ENCODE measurements at regions not wholly inside any gene's neighbourhood (a gene's known extent, or its start where the extent isn't known, plus 50 kb on each side); places are given as distances from the start of the nearest gene placed in this dataset.
"Not testable (repeated sequence)": the region's sequence is repeated elsewhere in the genome, so short reads cannot be mapped to it uniquely, and the experiment has no call there.

DNA sequence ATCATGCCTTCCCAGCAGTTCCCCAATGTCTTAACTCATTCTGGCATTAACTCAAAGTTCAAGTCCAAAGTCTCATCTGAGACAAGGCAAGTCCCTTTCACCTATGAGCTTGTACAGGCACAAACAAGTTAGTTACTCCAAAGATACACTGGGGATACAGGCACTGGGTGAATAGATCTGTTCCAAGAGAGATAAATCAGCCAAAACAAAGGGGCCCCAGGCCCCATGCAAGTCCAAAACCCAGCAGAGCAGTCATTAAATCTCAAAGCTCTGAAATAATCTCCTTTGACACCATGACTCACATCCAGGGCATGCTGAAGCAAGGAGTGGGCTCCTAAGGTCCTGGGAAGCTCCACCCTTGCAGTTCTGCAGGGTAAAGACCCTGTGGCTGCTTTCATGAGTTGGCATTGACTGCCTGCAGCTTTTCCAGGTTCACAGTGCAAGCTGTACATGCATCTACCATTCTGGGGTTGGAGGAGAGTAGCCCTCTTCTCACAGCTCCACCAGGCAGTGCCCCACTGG lies 332.2 kb upstream of the KIF2B start:
- no peak for DNase-seq (ENCODE audit: low spot score)

GRCh38 chr17:53483704-53484103 lies 339.0 kb upstream of the KIF2B start:
- no peak for DNase-seq (ENCODE audit: low spot score)

- DNase-seq (ENCODE audit: low spot score): no peak
These were observed 347.7 kb upstream of the KIF2B start for GRCh38 chr17:53475002-53475401.

DNA sequence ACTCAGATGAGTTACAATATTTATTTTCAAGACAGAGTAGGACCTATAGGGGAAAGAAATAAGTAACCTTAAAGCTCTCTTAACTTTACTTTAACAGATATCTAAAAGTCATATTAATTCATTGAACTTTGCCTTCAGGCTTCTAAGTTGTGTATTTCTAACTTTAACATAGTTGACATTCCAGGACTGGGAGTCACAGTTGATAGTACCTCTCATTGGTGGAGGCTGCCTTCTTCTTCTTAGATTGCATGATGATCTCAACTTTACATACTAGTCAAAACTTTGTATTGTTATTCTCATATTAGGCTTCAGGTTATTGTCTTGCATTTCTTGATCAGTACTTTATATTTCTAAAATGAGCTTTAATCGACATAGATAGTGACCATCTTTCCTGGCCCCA lies 350.1 kb upstream of the KIF2B start:
- DNase-seq (ENCODE audit: low spot score): no peak

GRCh38 chr17:53471514-53471913 lies 351.2 kb upstream of the KIF2B start:
- DNase-seq (ENCODE audit: low spot score): no peak

DNA sequence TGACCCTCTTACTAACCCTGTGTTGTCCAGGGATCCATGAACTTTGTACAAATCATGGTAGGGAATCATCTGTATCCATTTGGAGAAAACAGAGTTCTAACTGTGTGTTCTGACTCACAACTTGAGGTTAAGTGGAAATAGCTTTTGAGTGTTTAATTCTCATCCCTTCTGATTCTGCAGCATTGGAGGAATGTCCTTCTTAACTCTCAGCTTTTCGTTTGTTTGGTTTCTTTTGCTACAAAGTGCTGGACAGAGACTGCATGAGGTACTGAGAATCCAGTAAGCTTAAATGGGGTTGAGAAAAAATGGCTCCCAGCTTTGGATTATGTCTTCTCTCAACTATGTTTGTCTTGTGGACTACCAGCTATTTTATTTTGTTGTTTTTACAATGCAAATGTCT lies 352.1 kb upstream of the KIF2B start:
- DNase-seq (ENCODE audit: low spot score): no peak

DNA sequence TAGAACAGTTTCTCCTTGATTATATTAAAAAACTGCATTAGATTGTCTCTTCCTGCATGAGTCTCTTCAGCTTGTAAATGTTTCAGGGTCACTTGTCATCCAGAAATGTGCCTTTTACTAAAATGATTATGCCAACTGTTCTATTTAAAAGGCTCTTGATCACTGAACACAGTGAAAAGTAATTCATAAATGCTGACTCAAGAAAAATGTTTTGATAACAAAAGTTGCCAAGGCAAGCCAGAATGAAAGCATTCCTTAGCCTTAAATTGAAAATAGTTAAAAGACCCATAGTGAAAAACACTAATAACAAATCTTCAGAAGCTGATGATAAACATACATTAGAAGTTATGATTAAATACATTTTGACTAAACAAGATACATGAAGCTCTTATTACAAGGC lies 356.0 kb upstream of the KIF2B start:
- DNase-seq (ENCODE audit: low spot score): no peak

- not testable (repeated sequence) for DNase-seq (ENCODE audit: low spot score)
These were observed 358.3 kb upstream of the KIF2B start for GRCh38 chr17:53464396-53464795.

DNA sequence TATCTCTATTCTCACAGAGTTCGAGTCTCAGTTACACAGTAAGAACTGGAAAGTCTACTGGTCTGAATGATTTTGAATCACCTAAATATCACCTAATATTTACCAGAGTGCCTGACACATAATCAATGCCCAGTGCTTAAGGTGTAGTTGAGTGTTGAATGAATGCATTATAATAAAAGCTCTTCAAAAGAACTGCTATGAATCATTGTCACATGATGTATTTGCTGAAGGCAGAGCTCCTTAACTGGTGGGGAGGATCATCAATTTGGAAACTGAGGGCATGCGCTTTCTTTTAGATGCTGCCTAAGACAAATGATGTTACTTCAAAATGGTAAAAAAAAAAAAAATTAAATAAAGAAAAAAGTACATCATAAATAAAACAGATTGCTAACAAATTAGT lies 359.4 kb upstream of the KIF2B start:
- no peak for DNase-seq (ENCODE audit: low spot score)

DNA sequence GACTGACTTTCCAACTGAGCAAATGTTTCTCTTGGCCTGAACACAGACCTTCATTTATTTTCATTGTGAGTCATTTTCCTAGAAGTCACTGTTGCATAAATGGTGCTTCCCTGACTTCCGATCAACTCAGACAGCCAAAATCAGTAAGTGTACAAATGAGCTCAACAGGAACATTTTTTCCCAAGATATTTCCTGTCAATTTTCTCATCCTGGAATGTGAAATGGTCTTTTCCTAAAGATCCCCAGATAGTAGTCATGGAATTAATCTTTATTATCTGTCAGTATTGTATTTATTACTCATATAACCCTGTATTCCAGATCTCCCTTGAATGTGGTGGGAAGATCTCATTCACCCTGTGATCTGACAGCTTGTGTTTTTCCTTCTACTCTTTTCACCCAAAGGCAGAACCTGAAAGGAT lies 360.3 kb upstream of the KIF2B start:
- DNase-seq (ENCODE audit: low spot score): no peak

- not testable (repeated sequence) for DNase-seq (ENCODE audit: low spot score)
These were observed 366.8 kb upstream of the KIF2B start for GRCh38 chr17:53455943-53456342.

DNA sequence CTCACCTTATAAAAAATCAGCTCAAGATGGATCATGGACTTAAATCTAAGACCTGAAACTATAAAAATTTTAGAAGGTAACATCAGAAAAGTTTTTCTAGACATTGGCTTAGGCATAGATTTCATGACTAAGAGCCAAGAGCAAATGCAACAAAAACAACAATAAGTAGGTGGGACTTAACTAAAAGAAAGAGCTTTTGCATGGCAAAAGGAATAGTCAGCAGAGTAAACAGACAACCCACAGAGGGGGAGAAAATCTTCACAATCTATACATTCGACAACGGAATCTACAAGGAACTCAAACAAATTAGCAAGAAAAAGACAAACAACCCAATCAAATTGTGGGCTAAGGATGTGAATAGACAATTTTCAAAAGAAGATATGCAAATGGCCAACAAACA lies 368.4 kb upstream of the KIF2B start:
- DNase-seq (ENCODE audit: low spot score): no peak

- no peak for DNase-seq (ENCODE audit: low spot score)
These were observed 373.4 kb upstream of the KIF2B start for GRCh38 chr17:53449324-53449723.

DNA sequence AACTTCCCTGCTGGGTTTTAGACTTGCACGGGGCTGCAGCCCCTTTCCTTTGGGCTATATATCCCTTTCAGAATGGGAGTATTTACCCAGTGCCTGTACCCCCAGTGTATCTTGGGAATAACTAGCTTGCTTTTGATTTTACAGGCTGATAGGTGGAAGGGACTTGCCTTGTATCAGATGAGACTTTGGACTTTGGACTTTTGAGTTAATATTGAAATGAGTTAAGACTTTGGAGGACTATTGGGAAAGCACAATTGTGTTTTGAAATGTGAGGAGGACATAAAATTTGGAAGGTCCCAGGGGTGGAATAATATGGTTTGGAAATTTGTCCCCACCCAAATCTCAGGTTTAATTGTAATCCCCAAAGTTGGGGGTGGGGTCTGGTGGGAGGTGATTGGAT lies 393.8 kb upstream of the KIF2B start:
- DNase-seq (ENCODE audit: low spot score): no peak

- DNase-seq (ENCODE audit: low spot score): no peak
These were observed 396.2 kb upstream of the KIF2B start for GRCh38 chr17:53426505-53426904.

DNA sequence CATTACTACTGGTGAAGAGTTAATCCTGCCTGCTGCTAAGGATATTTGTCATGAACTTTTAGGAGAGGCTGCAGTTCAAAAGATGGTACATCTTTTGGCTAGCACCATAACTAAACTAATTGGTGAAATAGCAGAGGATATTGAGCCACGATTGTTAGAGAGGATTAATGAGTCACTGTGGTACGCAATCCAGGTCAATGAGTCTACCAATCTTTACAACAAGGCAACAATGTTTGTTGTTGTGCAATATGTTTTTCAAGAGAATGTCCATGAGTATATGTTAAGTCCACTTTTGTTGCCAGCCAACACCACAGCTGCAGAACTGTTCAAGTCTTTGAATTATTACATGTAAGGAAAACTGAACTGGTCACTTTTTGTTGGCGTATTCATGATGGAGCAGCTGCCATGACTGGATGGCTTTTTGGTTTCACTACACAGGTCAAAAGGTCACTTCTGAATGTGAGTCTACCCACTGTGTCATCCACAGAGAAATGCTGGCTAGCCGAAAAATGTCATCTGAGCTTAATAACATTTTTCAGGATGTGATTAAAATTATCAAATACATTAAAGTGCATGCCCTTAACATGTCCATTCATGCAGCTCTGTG lies 402.6 kb upstream of the KIF2B start:
- DNase-seq (ENCODE audit: low spot score): no peak

GRCh38 chr17:53409588-53409987 lies 413.1 kb upstream of the KIF2B start:
- no peak for DNase-seq (ENCODE audit: low spot score)

- no peak for DNase-seq (ENCODE audit: low spot score)
These were observed 415.8 kb upstream of the KIF2B start for GRCh38 chr17:53406907-53407306.

DNA sequence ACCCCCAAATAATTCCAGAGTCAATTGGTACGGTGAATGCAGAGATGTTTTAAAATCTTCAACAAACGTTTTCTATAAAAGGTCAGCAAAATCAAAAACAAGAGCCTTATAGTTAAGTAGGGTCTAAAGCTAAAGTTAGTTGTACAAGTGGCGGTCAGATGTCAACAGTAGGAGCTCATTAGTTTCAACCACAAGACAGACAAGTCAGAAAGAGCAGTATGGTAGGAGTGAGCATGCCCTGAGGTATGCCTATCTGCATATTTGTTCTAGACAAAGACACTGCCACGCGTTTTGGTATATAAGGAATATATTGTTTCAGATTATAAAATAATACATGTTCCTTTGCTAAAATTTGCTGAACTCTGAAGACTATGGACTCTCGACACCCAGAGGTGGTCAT lies 431.5 kb upstream of the KIF2B start:
- DNase-seq (ENCODE audit: low spot score): no peak

DNA sequence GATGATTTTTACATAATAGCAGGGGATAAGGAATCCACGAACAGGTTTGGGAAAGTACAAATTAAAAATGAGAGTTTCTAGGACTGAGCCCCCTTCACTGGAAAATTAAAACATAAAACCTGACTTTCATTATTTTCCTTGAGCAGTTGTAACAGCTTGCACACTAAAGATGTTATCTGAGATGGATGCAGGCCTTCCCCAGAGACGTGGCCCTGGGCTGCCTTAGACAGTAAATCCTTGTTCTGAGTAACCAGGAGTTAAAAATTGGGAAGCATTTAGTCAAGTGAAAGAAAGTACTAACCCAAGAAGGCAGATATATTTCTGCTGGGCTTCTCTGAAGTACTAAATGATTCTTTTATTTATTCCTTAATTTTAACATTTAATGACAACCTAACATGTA lies 432.2 kb upstream of the KIF2B start:
- DNase-seq (ENCODE audit: low spot score): no peak

DNA sequence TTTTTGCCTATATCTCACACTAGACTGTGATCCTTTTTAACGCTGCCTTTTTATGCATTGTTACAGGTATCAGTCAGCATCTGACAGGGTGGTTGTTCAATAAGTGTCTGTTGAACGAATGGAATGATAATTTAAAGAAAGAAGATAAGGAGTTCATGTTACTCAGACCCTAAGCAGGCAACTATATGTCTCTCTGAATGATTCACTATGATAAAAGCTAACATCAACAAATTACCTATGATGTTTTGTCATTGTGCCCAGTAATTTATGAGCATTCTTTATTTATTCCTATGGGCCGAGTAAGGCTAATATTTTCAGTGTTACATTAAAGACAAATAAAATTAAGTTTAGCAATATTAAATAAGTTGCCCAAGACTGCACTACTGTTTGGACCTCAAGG lies 435.0 kb upstream of the KIF2B start:
- no peak for DNase-seq (ENCODE audit: low spot score)

GRCh38 chr17:53353919-53354351 lies 468.8 kb upstream of the KIF2B start:
- no peak for DNase-seq (ENCODE audit: low spot score)

DNA sequence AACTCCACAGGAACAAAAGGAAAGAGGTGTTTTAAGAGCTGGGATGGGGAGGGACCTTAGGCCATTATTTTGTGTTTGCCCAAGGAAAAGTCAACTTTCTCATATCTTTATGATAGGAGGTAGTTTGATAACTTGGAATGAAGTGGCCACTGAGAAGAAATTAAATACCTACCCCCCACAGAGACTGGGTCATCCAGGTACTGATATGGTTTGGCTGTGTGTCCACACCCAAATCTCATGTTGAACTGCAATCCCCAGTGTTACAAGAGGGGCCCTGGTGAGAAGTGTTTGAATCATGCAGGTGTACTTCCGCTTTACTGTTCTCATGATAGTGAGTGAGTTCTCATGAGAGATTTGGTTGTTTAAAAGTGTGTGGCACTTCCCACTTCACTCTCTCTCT lies 477.9 kb upstream of the KIF2B start:
- DNase-seq (ENCODE audit: low spot score): no peak

- DNase-seq (ENCODE audit: low spot score): no peak
These were observed 486.4 kb upstream of the KIF2B start for GRCh38 chr17:53336281-53336680.
